ENCODE measurements at regions not wholly inside any gene's neighbourhood (a gene's known extent, or its start where the extent isn't known, plus 50 kb on each side); places are given as distances from the start of the nearest gene placed in this dataset.
A peak's percentile ranks its signal among the peaks of the same experiment; 100 is the strongest.
"Not testable (repeated sequence)": the region's sequence is repeated elsewhere in the genome, so short reads cannot be mapped to it uniquely, and the experiment has no call there.

- TF ChIP-seq, protein P1, sequence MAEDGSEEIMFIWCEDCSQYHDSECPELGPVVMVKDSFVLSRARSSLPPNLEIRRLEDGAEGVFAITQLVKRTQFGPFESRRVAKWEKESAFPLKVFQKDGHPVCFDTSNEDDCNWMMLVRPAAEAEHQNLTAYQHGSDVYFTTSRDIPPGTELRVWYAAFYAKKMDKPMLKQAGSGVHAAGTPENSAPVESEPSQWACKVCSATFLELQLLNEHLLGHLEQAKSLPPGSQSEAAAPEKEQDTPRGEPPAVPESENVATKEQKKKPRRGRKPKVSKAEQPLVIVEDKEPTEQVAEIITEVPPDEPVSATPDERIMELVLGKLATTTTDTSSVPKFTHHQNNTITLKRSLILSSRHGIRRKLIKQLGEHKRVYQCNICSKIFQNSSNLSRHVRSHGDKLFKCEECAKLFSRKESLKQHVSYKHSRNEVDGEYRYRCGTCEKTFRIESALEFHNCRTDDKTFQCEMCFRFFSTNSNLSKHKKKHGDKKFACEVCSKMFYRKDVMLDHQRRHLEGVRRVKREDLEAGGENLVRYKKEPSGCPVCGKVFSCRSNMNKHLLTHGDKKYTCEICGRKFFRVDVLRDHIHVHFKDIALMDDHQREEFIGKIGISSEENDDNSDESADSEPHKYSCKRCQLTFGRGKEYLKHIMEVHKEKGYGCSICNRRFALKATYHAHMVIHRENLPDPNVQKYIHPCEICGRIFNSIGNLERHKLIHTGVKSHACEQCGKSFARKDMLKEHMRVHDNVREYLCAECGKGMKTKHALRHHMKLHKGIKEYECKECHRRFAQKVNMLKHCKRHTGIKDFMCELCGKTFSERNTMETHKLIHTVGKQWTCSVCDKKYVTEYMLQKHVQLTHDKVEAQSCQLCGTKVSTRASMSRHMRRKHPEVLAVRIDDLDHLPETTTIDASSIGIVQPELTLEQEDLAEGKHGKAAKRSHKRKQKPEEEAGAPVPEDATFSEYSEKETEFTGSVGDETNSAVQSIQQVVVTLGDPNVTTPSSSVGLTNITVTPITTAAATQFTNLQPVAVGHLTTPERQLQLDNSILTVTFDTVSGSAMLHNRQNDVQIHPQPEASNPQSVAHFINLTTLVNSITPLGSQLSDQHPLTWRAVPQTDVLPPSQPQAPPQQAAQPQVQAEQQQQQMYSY (CRISPR knock-in tag; IDR thresholded peaks at IDR 0.05): no peak
- no peak for TF ChIP-seq KAT7 (CRISPR knock-in tag; IDR thresholded peaks at IDR 0.05; ENCODE audit: borderline replicate concordance)
- no peak for TF ChIP-seq TP53 (CRISPR knock-in tag; IDR thresholded peaks at IDR 0.05)
- TF ChIP-seq, protein P2, sequence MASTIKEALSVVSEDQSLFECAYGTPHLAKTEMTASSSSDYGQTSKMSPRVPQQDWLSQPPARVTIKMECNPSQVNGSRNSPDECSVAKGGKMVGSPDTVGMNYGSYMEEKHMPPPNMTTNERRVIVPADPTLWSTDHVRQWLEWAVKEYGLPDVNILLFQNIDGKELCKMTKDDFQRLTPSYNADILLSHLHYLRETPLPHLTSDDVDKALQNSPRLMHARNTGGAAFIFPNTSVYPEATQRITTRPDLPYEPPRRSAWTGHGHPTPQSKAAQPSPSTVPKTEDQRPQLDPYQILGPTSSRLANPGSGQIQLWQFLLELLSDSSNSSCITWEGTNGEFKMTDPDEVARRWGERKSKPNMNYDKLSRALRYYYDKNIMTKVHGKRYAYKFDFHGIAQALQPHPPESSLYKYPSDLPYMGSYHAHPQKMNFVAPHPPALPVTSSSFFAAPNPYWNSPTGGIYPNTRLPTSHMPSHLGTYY (CRISPR knock-in tag; IDR thresholded peaks at IDR 0.05): no peak
- TF ChIP-seq ZNF121 (CRISPR knock-in tag; IDR thresholded peaks at IDR 0.05): no peak
- TF ChIP-seq E2F5 (CRISPR knock-in tag; IDR thresholded peaks at IDR 0.05): no peak
- TF ChIP-seq, protein P3, sequence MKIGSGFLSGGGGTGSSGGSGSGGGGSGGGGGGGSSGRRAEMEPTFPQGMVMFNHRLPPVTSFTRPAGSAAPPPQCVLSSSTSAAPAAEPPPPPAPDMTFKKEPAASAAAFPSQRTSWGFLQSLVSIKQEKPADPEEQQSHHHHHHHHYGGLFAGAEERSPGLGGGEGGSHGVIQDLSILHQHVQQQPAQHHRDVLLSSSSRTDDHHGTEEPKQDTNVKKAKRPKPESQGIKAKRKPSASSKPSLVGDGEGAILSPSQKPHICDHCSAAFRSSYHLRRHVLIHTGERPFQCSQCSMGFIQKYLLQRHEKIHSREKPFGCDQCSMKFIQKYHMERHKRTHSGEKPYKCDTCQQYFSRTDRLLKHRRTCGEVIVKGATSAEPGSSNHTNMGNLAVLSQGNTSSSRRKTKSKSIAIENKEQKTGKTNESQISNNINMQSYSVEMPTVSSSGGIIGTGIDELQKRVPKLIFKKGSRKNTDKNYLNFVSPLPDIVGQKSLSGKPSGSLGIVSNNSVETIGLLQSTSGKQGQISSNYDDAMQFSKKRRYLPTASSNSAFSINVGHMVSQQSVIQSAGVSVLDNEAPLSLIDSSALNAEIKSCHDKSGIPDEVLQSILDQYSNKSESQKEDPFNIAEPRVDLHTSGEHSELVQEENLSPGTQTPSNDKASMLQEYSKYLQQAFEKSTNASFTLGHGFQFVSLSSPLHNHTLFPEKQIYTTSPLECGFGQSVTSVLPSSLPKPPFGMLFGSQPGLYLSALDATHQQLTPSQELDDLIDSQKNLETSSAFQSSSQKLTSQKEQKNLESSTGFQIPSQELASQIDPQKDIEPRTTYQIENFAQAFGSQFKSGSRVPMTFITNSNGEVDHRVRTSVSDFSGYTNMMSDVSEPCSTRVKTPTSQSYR (CRISPR knock-in tag; IDR thresholded peaks at IDR 0.05): no peak
- TF ChIP-seq CBFB (CRISPR knock-in tag; IDR thresholded peaks at IDR 0.05; ENCODE audit: low read depth): no peak
Measured at GRCh38 chr18:58807766-58808165, 56.9 kb upstream of the ZNF532 start (continued).

DNA sequence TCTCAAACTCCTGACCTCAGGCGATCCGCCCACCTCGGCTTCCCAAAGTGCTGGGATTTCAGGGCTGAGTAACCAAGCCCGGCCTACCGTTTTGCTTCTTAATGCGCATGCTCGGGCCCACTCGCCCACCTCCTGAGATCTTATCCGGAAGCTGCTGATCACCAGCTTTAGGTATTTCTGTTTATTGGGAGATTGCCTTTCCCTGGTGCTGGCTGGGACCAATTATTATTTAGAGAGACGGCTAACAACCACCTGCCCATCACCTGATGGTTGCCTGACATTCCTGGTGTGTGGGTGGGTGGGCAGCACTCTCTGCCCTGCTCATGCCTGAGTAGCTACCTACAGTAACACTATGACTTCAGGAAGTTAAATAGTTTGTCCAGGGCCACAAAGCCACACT lies 56.3 kb upstream of the ZNF532 start:
- Mint-ChIP-seq H3K36me3 (peaks cover 6% of the 10 kb centered on the region), H3K27me3 (ENCODE audit: low read depth) (no peaks in the 10 kb centered on the region; the same call in 1 of the 2 replicates), H3K9me3 (peaks cover 7% of the 10 kb centered on the region), H3K4me3 (no peak overlapping the region), H3K4me1 (peaks cover 46% of the 10 kb centered on the region), H3K27ac (peak overlapping the region; percentile 93)
- no peak for TF ChIP-seq IRF2 (CRISPR knock-in tag; IDR thresholded peaks at IDR 0.05; ENCODE audit: borderline replicate concordance, low read depth)
- TF ChIP-seq, protein P4, sequence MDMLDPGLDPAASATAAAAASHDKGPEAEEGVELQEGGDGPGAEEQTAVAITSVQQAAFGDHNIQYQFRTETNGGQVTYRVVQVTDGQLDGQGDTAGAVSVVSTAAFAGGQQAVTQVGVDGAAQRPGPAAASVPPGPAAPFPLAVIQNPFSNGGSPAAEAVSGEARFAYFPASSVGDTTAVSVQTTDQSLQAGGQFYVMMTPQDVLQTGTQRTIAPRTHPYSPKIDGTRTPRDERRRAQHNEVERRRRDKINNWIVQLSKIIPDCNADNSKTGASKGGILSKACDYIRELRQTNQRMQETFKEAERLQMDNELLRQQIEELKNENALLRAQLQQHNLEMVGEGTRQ (CRISPR knock-in tag; IDR thresholded peaks at IDR 0.05): peak; percentile 24; the same call in 1 of the 2 replicates
- ATAC-seq: peak; percentile 73
- peak; percentile 35 for DNase-seq (ENCODE audit: low spot score)
- CTCF ChIA-PET: interaction anchor here (0.6 to 1.0 kb wide), 3 partner anchors 23 to 44 kb away, joined by 3 read pairs; no protein-coding TSS in a partner anchor
- POLR2A ChIA-PET: interaction anchor here (2.0 kb wide), 1 partner anchor 39 kb away, joined by 7 read pairs; no protein-coding TSS in a partner anchor

- ATAC-seq; DNase-seq (ENCODE audit: low spot score); POLR2A ChIA-PET; H3K36me3 Mint-ChIP-seq; H3K4me3 Mint-ChIP-seq; H3K27me3 Mint-ChIP-seq (ENCODE audit: low read depth); CTCF ChIA-PET; H3K9me3 Mint-ChIP-seq; H3K27ac Mint-ChIP-seq: not testable (repeated sequence)
- H3K4me1 Mint-ChIP-seq: peaks cover 40% of the 10 kb centered on the region
Measured at GRCh38 chr18:58811859-58812258, 52.8 kb upstream of the ZNF532 start.

DNA sequence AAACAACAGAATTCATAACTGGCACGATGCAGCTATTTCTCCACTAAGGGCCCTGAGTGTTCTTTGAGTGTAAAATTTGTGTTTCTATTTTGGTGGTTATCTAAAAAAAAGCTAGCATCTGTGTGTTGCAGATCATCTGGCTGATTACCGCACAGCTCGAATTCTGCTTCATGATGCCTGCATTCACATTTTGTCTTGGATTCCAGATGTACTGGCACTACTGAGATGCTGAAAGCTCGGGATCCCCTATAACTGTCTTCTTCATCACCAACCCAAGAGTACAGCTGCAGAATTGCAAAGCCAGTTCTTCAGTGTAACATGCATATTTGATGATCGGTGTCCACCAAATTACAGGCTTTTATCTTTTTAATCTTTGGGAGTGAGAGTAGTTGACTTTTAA lies 51.6 kb upstream of the ZNF532 start:
- H3K27ac Mint-ChIP-seq: no peak overlapping the region
- TF ChIP-seq ZNF263 (CRISPR knock-in tag; IDR thresholded peaks at IDR 0.05; ENCODE audit: low read depth) (no peak), NFE2L1 (CRISPR knock-in tag; IDR thresholded peaks at IDR 0.05) (no peak), ZSCAN18 (CRISPR knock-in tag; IDR thresholded peaks at IDR 0.05) (no peak), NR1H2 (CRISPR knock-in tag; IDR thresholded peaks at IDR 0.05) (no peak), ZNF317 (CRISPR knock-in tag; IDR thresholded peaks at IDR 0.05; ENCODE audit: borderline replicate concordance, low read depth) (no peak), JAZF1 (CRISPR knock-in tag; IDR thresholded peaks at IDR 0.05) (no peak), JUN (CRISPR knock-in tag; IDR thresholded peaks at IDR 0.05) (no peak), E2F5 (CRISPR knock-in tag; IDR thresholded peaks at IDR 0.05) (no peak), ATF1 (CRISPR knock-in tag; IDR thresholded peaks at IDR 0.05) (no peak), SMAD4 (CRISPR knock-in tag; IDR thresholded peaks at IDR 0.05) (no peak), TP53 (CRISPR knock-in tag; IDR thresholded peaks at IDR 0.05) (no peak)
- CTCF ChIA-PET: no interaction called here
- no peak for DNase-seq (ENCODE audit: low spot score)
- no peaks in the 10 kb centered on the region for H3K27me3 Mint-ChIP-seq (ENCODE audit: low read depth)
- POLR2A ChIA-PET: no interaction called here
- 0 out of 2 replicates have a peak, but pooled peaks cover 3% of the 10 kb centered on the region for H3K9me3 Mint-ChIP-seq
- ATAC-seq: no peak
- H3K4me1 Mint-ChIP-seq: peaks cover 29% of the 10 kb centered on the region
- H3K4me3 Mint-ChIP-seq: no peak overlapping the region
- no peaks in the 10 kb centered on the region for H3K36me3 Mint-ChIP-seq

Measured in WTC11 (cell line).